K562 (cell line): ENCODE measurements at regions not wholly inside any gene's neighbourhood (a gene's known extent, or its start where the extent isn't known, plus 50 kb on each side); places are given as distances from the start of the nearest gene placed in this dataset.

Source experiments
- MIER1 ChIP-seq: fragments of 450-650 bp; IDR thresholded peaks from 2 replicates; pipeline ENCODE4 v1.6.1; 2016; ENCODE audit warnings: antibody characterized with exemption, mild to moderate bottlenecking, low read depth
- PHB2 ChIP-seq: fragments of 450-650 bp; IDR thresholded peaks from 2 replicates; pipeline ENCODE4 v1.6.1; 2017; ENCODE audit warnings: low read depth
- TF ChIP-seq, protein P1 (sequence below), 2 experiments: fragments of 450-650 bp in 1 of 2; sonication (generic) in 1 of 2; formaldehyde crosslinking in 1 of 2; IDR thresholded peaks; 2 replicates each; pipeline versions ENCODE4 v1.7.1 to v1.9.0; 2016 to 2022; ENCODE audit warnings: inconsistent platforms in 1 of 2, mild to moderate bottlenecking in 1 of 2, missing genetic modification reagents in 1 of 2

DNA sequence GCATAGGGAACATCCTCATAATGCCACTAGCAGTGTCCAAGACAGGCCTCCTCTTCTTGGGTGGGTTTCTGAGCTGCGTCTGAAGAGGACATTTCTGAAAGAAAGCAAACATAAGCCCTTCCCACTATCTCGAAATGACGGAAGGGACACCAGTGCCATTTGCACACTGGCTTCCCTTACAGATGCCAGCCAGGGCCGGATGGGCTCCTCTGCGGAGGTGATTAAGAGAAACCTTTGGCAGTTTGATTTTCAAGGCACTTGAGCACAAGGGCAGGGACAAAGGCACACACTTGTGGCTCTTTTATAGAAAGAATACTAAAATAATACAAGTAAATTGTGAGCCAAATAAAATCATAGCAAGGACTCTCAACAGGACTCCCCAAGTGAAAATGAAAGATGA is 106.6 kb upstream of the CELF2 start (continued):
- TF ChIP-seq MIER1 (no peak), PHB2 (no peak)
- TF ChIP-seq, protein P1, sequence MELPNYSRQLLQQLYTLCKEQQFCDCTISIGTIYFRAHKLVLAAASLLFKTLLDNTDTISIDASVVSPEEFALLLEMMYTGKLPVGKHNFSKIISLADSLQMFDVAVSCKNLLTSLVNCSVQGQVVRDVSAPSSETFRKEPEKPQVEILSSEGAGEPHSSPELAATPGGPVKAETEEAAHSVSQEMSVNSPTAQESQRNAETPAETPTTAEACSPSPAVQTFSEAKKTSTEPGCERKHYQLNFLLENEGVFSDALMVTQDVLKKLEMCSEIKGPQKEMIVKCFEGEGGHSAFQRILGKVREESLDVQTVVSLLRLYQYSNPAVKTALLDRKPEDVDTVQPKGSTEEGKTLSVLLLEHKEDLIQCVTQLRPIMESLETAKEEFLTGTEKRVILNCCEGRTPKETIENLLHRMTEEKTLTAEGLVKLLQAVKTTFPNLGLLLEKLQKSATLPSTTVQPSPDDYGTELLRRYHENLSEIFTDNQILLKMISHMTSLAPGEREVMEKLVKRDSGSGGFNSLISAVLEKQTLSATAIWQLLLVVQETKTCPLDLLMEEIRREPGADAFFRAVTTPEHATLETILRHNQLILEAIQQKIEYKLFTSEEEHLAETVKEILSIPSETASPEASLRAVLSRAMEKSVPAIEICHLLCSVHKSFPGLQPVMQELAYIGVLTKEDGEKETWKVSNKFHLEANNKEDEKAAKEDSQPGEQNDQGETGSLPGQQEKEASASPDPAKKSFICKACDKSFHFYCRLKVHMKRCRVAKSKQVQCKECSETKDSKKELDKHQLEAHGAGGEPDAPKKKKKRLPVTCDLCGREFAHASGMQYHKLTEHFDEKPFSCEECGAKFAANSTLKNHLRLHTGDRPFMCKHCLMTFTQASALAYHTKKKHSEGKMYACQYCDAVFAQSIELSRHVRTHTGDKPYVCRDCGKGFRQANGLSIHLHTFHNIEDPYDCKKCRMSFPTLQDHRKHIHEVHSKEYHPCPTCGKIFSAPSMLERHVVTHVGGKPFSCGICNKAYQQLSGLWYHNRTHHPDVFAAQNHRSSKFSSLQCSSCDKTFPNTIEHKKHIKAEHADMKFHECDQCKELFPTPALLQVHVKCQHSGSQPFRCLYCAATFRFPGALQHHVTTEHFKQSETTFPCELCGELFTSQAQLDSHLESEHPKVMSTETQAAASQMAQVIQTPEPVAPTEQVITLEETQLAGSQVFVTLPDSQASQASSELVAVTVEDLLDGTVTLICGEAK (IDR thresholded peaks at IDR 0.05) = no peak
- TF ChIP-seq, protein P1 (CRISPR knock-in tag; IDR thresholded peaks at IDR 0.05) = no peak
